Mucosa of stomach (tissue), 1 donor: ENCODE measurements at regions not wholly inside any gene's neighbourhood (a gene's known extent, or its start where the extent isn't known, plus 50 kb on each side); places are given as distances from the start of the nearest gene placed in this dataset.
"Not testable (repeated sequence)": the region's sequence is repeated elsewhere in the genome, so short reads cannot be mapped to it uniquely, and the experiment has no call there.

Experiments
- H3K27me3 ChIP-seq: one replicate; pipeline ENCODE4 v1.7.0; 2013; ENCODE audit warnings: mild to moderate bottlenecking, low read length; ENCODE audit not compliant: control insufficient read depth, insufficient read depth
- H3K36me3 ChIP-seq: one replicate; pipeline ENCODE4 v1.7.0; 2013; ENCODE audit warnings: low read length; ENCODE audit not compliant: control insufficient read depth, insufficient read depth
- H3K4me1 ChIP-seq: one replicate; pipeline ENCODE4 v1.7.0; 2013; ENCODE audit warnings: mild to moderate bottlenecking, low read length; ENCODE audit not compliant: control insufficient read depth, insufficient read depth
- H3K4me3 ChIP-seq: one replicate; pipeline ENCODE4 v1.7.0; 2013; ENCODE audit warnings: low read length
- H3K9ac ChIP-seq: one replicate; pipeline ENCODE4 v1.7.0; 2013; ENCODE audit warnings: mild to moderate bottlenecking, low read length, moderate library complexity
- H3K9me3 ChIP-seq: one replicate; pipeline ENCODE4 v1.7.0; 2013; ENCODE audit warnings: mild to moderate bottlenecking, low read length, moderate library complexity; ENCODE audit not compliant: control insufficient read depth
- donor health status: Pancreatic carcinoma.

GRCh38 chr9:16290169-16290568 lies 580.3 kb downstream of the BNC2 start:
- Histone ChIP-seq H3K27me3 (no peaks in the 10 kb centered on the region), H3K9me3 (no peaks in the 10 kb centered on the region), H3K4me3 (no peak overlapping the region), H3K9ac (no peak overlapping the region), H3K4me1 (no peaks in the 10 kb centered on the region), H3K36me3 (no peaks in the 10 kb centered on the region)

- H3K9ac ChIP-seq = no peak overlapping the region
- no peak overlapping the region for H3K4me3 ChIP-seq
- no peaks in the 10 kb centered on the region for H3K9me3 ChIP-seq
- no peaks in the 10 kb centered on the region for H3K27me3 ChIP-seq
- H3K36me3 ChIP-seq = no peaks in the 10 kb centered on the region
- H3K4me1 ChIP-seq = no peaks in the 10 kb centered on the region
Measured at GRCh38 chr9:16291921-16292320, 578.5 kb downstream of the BNC2 start.

- Histone ChIP-seq H3K9me3 (no peaks in the 10 kb centered on the region), H3K4me3 (no peak overlapping the region), H3K4me1 (no peaks in the 10 kb centered on the region), H3K36me3 (no peaks in the 10 kb centered on the region), H3K9ac (no peak overlapping the region), H3K27me3 (no peaks in the 10 kb centered on the region)
Measured at GRCh38 chr9:16293610-16294009, 576.9 kb downstream of the BNC2 start.

GRCh38 chr9:16294133-16294770 lies 576.2 kb downstream of the BNC2 start:
- Histone ChIP-seq H3K27me3 (no peaks in the 10 kb centered on the region), H3K9ac (no peak overlapping the region), H3K4me1 (no peaks in the 10 kb centered on the region), H3K9me3 (no peaks in the 10 kb centered on the region), H3K36me3 (no peaks in the 10 kb centered on the region), H3K4me3 (no peak overlapping the region)

GRCh38 chr9:16294940-16295339 lies 575.5 kb downstream of the BNC2 start:
- H3K9ac ChIP-seq, H3K9me3 ChIP-seq, H3K36me3 ChIP-seq, H3K4me3 ChIP-seq, H3K27me3 ChIP-seq, H3K4me1 ChIP-seq: not testable (repeated sequence)

- not testable (repeated sequence) for H3K4me1 ChIP-seq, H3K27me3 ChIP-seq, H3K9me3 ChIP-seq, H3K36me3 ChIP-seq, H3K9ac ChIP-seq, H3K4me3 ChIP-seq
Measured at GRCh38 chr9:16299368-16299767, 571.1 kb downstream of the BNC2 start.

- Histone ChIP-seq H3K36me3 (no peaks in the 10 kb centered on the region), H3K9me3 (no peaks in the 10 kb centered on the region), H3K4me3 (no peak overlapping the region), H3K9ac (no peak overlapping the region), H3K4me1 (no peaks in the 10 kb centered on the region), H3K27me3 (no peaks in the 10 kb centered on the region)
Measured at GRCh38 chr9:16303506-16303905, 567.0 kb downstream of the BNC2 start.

GRCh38 chr9:16304301-16304700 lies 566.2 kb downstream of the BNC2 start:
- H3K27me3 ChIP-seq = no peaks in the 10 kb centered on the region
- H3K9ac ChIP-seq = no peak overlapping the region
- H3K9me3 ChIP-seq = no peaks in the 10 kb centered on the region
- no peaks in the 10 kb centered on the region for H3K4me1 ChIP-seq
- H3K4me3 ChIP-seq = no peak overlapping the region
- H3K36me3 ChIP-seq = no peaks in the 10 kb centered on the region

- Histone ChIP-seq H3K4me3 (no peak overlapping the region), H3K9me3 (no peaks in the 10 kb centered on the region), H3K36me3 (no peaks in the 10 kb centered on the region), H3K27me3 (no peaks in the 10 kb centered on the region), H3K4me1 (no peaks in the 10 kb centered on the region), H3K9ac (no peak overlapping the region)
Measured at GRCh38 chr9:16306586-16306985, 563.9 kb downstream of the BNC2 start.

GRCh38 chr9:16307626-16308195 lies 562.8 kb downstream of the BNC2 start:
- Histone ChIP-seq H3K27me3 (no peaks in the 10 kb centered on the region), H3K4me3 (no peak overlapping the region), H3K9ac (no peak overlapping the region), H3K36me3 (no peaks in the 10 kb centered on the region), H3K4me1 (no peaks in the 10 kb centered on the region), H3K9me3 (no peaks in the 10 kb centered on the region)

- Histone ChIP-seq H3K36me3 (no peaks in the 10 kb centered on the region), H3K9me3 (no peaks in the 10 kb centered on the region), H3K4me1 (no peaks in the 10 kb centered on the region), H3K9ac (no peak overlapping the region), H3K27me3 (no peaks in the 10 kb centered on the region), H3K4me3 (no peak overlapping the region)
Measured at GRCh38 chr9:16308645-16309044, 561.8 kb downstream of the BNC2 start.

GRCh38 chr9:16309082-16309468 lies 561.4 kb downstream of the BNC2 start:
- H3K4me1 ChIP-seq = no peaks in the 10 kb centered on the region
- no peaks in the 10 kb centered on the region for H3K36me3 ChIP-seq
- no peak overlapping the region for H3K4me3 ChIP-seq
- H3K9ac ChIP-seq = no peak overlapping the region
- no peaks in the 10 kb centered on the region for H3K9me3 ChIP-seq
- H3K27me3 ChIP-seq = no peaks in the 10 kb centered on the region
